Erythroblast (primary cell): ENCODE measurements at regions not wholly inside any gene's neighbourhood (a gene's known extent, or its start where the extent isn't known, plus 50 kb on each side); places are given as distances from the start of the nearest gene placed in this dataset.

Experiments
- GATA1 ChIP-seq: IDR thresholded peaks from 2 replicates; pipeline ENCODE4 v1.6.1; 2011; ENCODE audit warnings: low read depth, mild to moderate bottlenecking, control low read depth, low read length, moderate library complexity
- POLR2A ChIP-seq: IDR thresholded peaks from 2 replicates; pipeline ENCODE4 v1.6.1; 2011; ENCODE audit warnings: mild to moderate bottlenecking, low read length

DNA sequence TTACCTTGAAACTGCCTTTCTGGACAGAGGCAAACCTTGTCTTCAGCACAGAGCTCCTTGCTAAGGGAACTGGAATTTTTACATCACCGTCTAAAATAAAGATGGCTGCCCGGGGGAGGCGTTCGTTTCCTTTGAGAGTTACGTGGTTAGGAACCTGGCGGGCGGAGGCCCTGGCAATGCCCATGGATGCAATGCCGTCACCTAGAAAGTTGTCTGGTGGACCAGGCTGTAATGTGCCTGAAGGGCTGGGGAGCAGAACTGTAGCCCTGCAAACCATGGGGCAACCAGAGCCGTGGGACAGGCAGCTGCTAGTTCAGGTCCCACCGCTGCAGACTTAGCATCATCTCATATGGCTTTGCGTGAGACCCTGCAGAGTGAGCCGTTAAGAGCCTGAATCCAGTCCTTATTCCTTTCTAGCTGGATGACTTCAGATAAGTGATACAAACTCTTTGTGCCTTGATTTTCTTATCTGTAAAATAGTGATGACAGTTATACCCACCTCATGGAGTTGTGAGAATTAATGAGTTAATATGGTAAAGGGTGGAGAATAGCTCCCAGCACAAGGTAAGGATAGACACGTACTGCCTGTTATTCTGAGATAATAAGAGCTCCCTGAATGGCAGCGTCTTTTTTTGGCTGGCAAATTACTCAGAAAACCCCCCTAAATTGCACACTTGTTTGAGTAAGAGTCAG, 219.7 kb downstream of the EMX2 start:
- no peak for TF ChIP-seq POLR2A
- no peak for TF ChIP-seq GATA1
